ENCODE measurements at regions not wholly inside any gene's neighbourhood (a gene's known extent, or its start where the extent isn't known, plus 50 kb on each side); places are given as distances from the start of the nearest gene placed in this dataset.
"Not testable (repeated sequence)": the region's sequence is repeated elsewhere in the genome, so short reads cannot be mapped to it uniquely, and the experiment has no call there.

DNA sequence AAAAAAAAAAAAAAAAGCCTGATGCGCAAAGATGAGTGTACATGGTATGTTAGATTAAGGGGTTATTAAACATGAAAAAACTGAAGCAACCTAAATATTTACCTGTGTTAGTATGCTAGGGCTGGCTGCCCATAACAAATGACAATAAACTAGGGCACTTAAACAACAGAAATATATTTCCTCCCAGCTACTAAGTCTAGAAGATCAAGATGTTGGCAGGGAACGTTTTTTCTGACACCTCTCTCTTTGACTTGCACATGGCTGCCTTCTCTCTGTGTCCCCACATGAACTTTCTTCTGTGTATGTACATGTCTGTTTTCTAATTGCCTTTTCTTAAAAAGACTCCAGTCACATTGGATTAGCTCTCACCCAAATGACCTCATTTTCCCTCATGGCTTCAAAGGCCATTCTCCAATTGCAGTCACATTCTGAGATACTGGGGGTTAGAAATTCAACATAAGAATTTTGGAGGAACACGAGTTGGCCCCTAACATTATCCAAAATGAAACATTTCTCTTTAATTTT lies 694.5 kb downstream of the CDH9 start:
- no peaks in the 10 kb centered on the region for H3K9me3 ChIP-seq (ENCODE audit: insufficient read depth, low read length)
- no peak for TF ChIP-seq SUZ12 (IDR thresholded peaks at IDR 0.05; ENCODE audit: extremely low read depth, insufficient read depth, insufficient read length)
- no peak for TF ChIP-seq YY1 (IDR thresholded peaks at IDR 0.05; ENCODE audit: insufficient read depth, insufficient read length)
- no peak for TF ChIP-seq ZNF274 (IDR thresholded peaks at IDR 0.05; ENCODE audit: low read depth, low read length)
- H3K4me3 ChIP-seq (ENCODE audit: insufficient read length, low read depth) = no peak overlapping the region
- no peaks in the 10 kb centered on the region for H3K4me1 ChIP-seq (ENCODE audit: insufficient read depth, insufficient read length)
- no peaks in the 10 kb centered on the region for H3K36me3 ChIP-seq (ENCODE audit: insufficient read depth, insufficient read length, low read length)
- DNase-seq (ENCODE audit: low read depth, low spot score) = no peak
- no peaks in the 10 kb centered on the region for H3K27me3 ChIP-seq (ENCODE audit: insufficient read depth, insufficient read length)
- no peak overlapping the region for H3K9ac ChIP-seq (ENCODE audit: insufficient read length, low read depth)

DNA sequence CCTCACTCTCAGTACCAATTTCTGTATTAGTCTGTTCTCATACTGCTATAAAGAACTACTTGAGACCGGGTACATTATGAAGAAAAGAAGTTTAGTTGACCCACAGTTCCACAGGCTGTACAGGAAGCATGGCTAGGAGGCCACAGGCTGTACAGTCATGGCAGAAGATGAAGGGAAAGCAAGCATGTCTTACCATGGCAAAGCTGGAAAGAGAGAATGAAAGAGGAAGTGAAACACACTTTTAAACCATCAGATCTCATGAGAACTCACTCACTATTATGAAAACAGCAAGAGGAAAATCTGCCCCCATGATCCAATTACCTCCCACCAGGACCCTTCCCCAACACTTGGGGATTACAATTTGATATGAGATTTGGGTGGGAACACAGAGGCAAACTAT lies 698.8 kb downstream of the CDH9 start:
- Histone ChIP-seq H3K4me1 (ENCODE audit: insufficient read depth, insufficient read length) (no peaks in the 10 kb centered on the region), H3K9me3 (ENCODE audit: insufficient read depth, low read length) (no peaks in the 10 kb centered on the region), H3K4me3 (ENCODE audit: insufficient read length, low read depth) (no peak overlapping the region), H3K27me3 (ENCODE audit: insufficient read depth, insufficient read length) (no peaks in the 10 kb centered on the region), H3K9ac (ENCODE audit: insufficient read length, low read depth) (no peak overlapping the region), H3K36me3 (ENCODE audit: insufficient read depth, insufficient read length, low read length) (no peaks in the 10 kb centered on the region)
- TF ChIP-seq SUZ12 (IDR thresholded peaks at IDR 0.05; ENCODE audit: extremely low read depth, insufficient read depth, insufficient read length) = no peak
- no peak for TF ChIP-seq ZNF274 (IDR thresholded peaks at IDR 0.05; ENCODE audit: low read depth, low read length)
- no peak for DNase-seq (ENCODE audit: low read depth, low spot score)

DNA sequence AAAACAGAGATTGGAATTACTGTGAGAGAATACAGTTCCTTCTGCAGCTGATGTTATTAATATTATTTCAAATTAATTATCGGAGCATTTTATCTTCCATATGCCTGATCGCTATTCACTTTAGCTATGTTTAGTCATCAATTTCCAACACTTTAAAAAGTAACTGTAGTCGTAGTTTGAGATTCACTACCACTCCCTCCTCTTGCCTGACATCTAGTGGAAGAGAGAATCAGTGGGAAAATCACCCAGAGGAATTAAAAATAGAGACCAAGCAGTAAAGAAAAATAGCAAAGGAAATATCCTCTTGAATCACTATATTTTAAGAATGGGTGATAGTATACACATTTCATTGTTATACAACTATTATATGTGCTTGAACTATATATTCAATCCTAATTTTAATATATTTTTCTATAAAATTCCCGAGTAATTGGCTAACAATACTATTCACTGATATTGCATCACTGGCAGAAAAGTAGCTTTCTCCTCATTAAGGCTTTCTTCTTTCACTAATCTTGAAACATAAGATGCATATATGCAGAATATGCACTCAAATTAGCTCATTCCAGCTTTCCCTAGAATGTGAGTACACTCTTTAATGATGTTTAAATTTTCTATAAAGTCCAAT lies 708.7 kb downstream of the CDH9 start:
- no peak for DNase-seq (ENCODE audit: low read depth, low spot score)
- Histone ChIP-seq H3K9me3 (ENCODE audit: insufficient read depth, low read length) (no peaks in the 10 kb centered on the region), H3K36me3 (ENCODE audit: insufficient read depth, insufficient read length, low read length) (no peaks in the 10 kb centered on the region), H3K4me3 (ENCODE audit: insufficient read length, low read depth) (no peak overlapping the region), H3K27me3 (ENCODE audit: insufficient read depth, insufficient read length) (no peaks in the 10 kb centered on the region), H3K9ac (ENCODE audit: insufficient read length, low read depth) (no peak overlapping the region), H3K4me1 (ENCODE audit: insufficient read depth, insufficient read length) (no peaks in the 10 kb centered on the region)
- TF ChIP-seq YY1 (IDR thresholded peaks at IDR 0.05; ENCODE audit: insufficient read depth, insufficient read length) (no peak), SUZ12 (IDR thresholded peaks at IDR 0.05; ENCODE audit: extremely low read depth, insufficient read depth, insufficient read length) (no peak), ZNF274 (IDR thresholded peaks at IDR 0.05; ENCODE audit: low read depth, low read length) (no peak)

DNA sequence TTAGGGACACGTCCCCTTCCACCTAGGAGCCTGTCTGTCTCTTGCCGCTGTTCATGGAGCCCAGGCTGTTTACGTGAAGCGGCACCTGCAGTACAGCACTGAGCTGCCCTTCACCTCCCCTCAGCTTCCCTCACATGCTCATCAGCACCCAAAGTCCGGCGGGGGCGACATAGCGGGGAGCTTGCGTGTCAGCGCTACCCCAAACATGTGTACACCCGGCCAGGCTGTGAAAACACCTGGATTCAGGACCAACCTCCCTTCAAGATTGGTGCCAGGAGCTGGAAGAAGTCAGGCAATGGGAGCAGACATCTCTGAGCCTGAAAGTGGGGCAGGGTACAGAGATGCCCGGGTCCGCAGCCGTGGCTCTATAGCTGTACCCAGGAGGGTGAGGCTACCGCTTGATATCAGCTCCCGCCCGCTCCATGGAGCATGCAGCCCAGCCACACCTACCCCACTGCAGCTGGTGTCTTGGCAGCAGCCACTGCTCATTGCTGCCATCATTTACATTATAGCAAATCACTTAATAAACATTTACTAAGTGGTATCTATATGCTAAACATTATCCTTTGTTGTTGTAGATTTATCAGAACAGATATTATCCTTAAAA lies 712.1 kb downstream of the CDH9 start:
- Histone ChIP-seq H3K36me3 (ENCODE audit: insufficient read depth, insufficient read length, low read length) (no peaks in the 10 kb centered on the region), H3K4me1 (ENCODE audit: insufficient read depth, insufficient read length) (no peaks in the 10 kb centered on the region), H3K27me3 (ENCODE audit: insufficient read depth, insufficient read length) (no peaks in the 10 kb centered on the region), H3K9ac (ENCODE audit: insufficient read length, low read depth) (no peak overlapping the region), H3K4me3 (ENCODE audit: insufficient read length, low read depth) (no peak overlapping the region), H3K9me3 (ENCODE audit: insufficient read depth, low read length) (no peaks in the 10 kb centered on the region)
- DNase-seq (ENCODE audit: low read depth, low spot score) = no peak
- TF ChIP-seq SUZ12 (IDR thresholded peaks at IDR 0.05; ENCODE audit: extremely low read depth, insufficient read depth, insufficient read length) (no peak), ZNF274 (IDR thresholded peaks at IDR 0.05; ENCODE audit: low read depth, low read length) (no peak), YY1 (IDR thresholded peaks at IDR 0.05; ENCODE audit: insufficient read depth, insufficient read length) (no peak)

DNA sequence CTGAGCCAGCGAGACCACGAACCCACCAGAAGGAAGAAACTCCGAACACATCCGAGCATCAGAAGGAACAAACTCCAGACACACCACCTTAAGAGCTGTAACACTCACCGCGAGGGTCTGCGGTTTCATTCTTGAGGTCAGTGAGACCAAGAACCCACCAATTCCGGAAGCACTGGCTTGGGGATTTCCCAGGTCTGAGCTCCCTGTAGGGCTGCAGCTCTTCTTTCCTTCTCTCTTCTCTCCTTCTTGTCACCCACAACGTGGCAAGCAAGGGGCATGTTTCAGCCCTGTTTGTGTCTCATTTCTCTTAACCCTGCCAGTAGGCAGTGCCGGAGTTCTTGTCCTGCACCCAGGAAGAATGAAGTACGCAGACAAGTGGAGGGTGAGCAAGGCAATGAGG lies 713.0 kb downstream of the CDH9 start:
- H3K4me1 ChIP-seq (ENCODE audit: insufficient read depth, insufficient read length); H3K36me3 ChIP-seq (ENCODE audit: insufficient read depth, insufficient read length, low read length); H3K9me3 ChIP-seq (ENCODE audit: insufficient read depth, low read length); H3K27me3 ChIP-seq (ENCODE audit: insufficient read depth, insufficient read length); H3K4me3 ChIP-seq (ENCODE audit: insufficient read length, low read depth); DNase-seq (ENCODE audit: low read depth, low spot score); H3K9ac ChIP-seq (ENCODE audit: insufficient read length, low read depth): not testable (repeated sequence)

DNA sequence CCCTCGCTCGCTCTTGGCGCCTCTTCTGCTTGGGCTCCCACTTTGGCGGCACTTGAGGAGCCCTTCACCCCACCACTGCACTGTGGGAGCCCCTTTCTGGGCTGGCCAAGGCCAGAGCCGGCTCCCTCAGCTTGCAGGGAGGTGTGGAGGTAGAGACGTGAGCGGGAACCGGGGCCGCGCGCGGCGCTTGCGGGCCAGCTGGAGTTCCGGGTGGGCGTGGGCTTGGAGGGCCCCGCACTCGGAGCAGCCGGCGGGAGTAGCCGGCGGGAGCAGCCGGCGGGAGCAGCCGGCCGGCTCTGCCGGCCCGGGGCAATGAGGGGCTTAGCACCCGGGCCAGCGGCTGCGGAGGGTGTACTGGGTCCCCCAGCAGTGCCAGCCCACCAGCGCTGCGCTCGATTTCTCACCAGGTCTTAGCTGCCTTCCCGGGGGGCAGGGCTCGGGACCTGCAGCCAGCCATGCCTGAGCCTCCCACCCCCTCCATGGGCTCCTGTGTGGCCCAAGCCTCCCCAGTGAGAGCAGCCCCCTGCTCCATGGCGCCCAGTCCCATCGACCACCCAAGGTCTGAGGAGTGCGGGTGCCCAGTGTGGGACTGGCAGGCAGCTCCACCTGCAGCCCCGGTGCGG lies 714.0 kb downstream of the CDH9 start:
- H3K36me3 ChIP-seq (ENCODE audit: insufficient read depth, insufficient read length, low read length); DNase-seq (ENCODE audit: low read depth, low spot score); H3K4me1 ChIP-seq (ENCODE audit: insufficient read depth, insufficient read length); H3K4me3 ChIP-seq (ENCODE audit: insufficient read length, low read depth); H3K9me3 ChIP-seq (ENCODE audit: insufficient read depth, low read length); H3K9ac ChIP-seq (ENCODE audit: insufficient read length, low read depth); H3K27me3 ChIP-seq (ENCODE audit: insufficient read depth, insufficient read length): not testable (repeated sequence)

DNA sequence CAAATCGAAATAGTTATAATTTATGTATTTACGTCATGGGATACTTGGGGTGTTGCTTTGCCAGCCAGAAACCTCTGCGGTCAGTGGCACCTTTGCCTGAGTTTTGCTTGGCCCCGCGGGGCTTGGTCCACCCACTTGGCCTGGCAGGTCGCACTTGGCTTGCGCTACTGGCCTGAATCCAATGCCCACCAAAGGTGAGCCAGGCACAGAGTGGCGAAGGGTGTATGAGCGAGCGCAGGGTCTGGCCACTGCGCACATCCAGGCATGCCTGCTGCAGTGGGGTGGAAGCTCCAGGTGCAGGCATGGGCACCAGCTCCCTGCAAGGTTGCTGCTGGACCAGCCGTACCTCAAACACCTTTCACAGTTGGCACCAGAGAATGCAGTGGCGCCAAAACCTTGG lies 714.6 kb downstream of the CDH9 start:
- Histone ChIP-seq H3K9me3 (ENCODE audit: insufficient read depth, low read length) (no peaks in the 10 kb centered on the region), H3K27me3 (ENCODE audit: insufficient read depth, insufficient read length) (no peaks in the 10 kb centered on the region)

More for the DNA sequence above, 714.6 kb downstream of the CDH9 start:
- H3K4me3 ChIP-seq (ENCODE audit: insufficient read length, low read depth) = no peak overlapping the region
- TF ChIP-seq ZNF274 (IDR thresholded peaks at IDR 0.05; ENCODE audit: low read depth, low read length) (no peak), SUZ12 (IDR thresholded peaks at IDR 0.05; ENCODE audit: extremely low read depth, insufficient read depth, insufficient read length) (no peak)
- no peaks in the 10 kb centered on the region for H3K36me3 ChIP-seq (ENCODE audit: insufficient read depth, insufficient read length, low read length)
- H3K4me1 ChIP-seq (ENCODE audit: insufficient read depth, insufficient read length) = no peaks in the 10 kb centered on the region
- no peak overlapping the region for H3K9ac ChIP-seq (ENCODE audit: insufficient read length, low read depth)
- DNase-seq (ENCODE audit: low read depth, low spot score) = no peak

All from NT2/D1 (cell line).